ENCODE measurements at regions not wholly inside any gene's neighbourhood (a gene's known extent, or its start where the extent isn't known, plus 50 kb on each side); places are given as distances from the start of the nearest gene placed in this dataset.

DNA sequence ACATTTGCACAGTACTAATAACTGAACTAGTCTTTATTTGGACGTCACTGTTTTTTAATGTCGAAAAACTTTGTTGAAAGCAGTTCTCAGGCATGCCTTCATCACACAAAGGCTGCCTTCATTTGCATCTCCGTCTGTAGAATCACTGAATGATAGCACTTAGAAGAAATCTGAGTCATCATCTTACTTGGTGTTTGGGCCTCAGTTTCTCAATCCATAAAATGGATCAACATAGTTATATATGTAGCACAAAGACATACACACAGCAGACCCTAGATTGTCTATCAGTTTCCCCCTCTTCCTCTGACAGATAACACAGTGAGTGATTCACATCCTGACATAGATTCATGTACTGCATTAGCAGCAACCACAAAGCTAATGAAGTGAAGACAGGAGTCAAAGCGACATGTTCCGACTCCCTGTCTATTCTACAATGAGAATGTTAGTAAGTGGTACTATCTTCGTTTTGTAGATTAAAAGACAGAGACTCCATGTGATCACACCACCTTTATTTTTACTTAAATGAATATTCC, 80.4 kb upstream of the PDE10A start:
- Histone ChIP-seq H3K4me3 (ENCODE audit: insufficient read depth, low read length) (no peak overlapping the region), H3K79me2 (ENCODE audit: insufficient read depth, low read length) (no peaks in the 10 kb centered on the region), H3K27me3 (ENCODE audit: insufficient read depth, low read length) (no peaks in the 10 kb centered on the region), H3K36me3 (ENCODE audit: insufficient read depth, low read length) (no peaks in the 10 kb centered on the region), H2AFZ (ENCODE audit: low read length) (no peak overlapping the region), H3K27ac (ENCODE audit: low read depth, low read length) (no peak overlapping the region), H4K20me1 (ENCODE audit: insufficient read depth, low read length) (no peaks in the 10 kb centered on the region), H3K9me3 (ENCODE audit: low read depth, low read length) (no peaks in the 10 kb centered on the region), H3K4me1 (ENCODE audit: insufficient read depth, low read length) (no peaks in the 10 kb centered on the region), H3K4me2 (ENCODE audit: insufficient read depth, low read length) (no peak overlapping the region)
- TF ChIP-seq, protein P1, sequence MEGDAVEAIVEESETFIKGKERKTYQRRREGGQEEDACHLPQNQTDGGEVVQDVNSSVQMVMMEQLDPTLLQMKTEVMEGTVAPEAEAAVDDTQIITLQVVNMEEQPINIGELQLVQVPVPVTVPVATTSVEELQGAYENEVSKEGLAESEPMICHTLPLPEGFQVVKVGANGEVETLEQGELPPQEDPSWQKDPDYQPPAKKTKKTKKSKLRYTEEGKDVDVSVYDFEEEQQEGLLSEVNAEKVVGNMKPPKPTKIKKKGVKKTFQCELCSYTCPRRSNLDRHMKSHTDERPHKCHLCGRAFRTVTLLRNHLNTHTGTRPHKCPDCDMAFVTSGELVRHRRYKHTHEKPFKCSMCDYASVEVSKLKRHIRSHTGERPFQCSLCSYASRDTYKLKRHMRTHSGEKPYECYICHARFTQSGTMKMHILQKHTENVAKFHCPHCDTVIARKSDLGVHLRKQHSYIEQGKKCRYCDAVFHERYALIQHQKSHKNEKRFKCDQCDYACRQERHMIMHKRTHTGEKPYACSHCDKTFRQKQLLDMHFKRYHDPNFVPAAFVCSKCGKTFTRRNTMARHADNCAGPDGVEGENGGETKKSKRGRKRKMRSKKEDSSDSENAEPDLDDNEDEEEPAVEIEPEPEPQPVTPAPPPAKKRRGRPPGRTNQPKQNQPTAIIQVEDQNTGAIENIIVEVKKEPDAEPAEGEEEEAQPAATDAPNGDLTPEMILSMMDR (IDR thresholded peaks at IDR 0.05; ENCODE audit: extremely low read depth, low read depth, low read length) = no peak
- DNase-seq (ENCODE audit: insufficient read length, low spot score, missing footprints) = no peak

DNA sequence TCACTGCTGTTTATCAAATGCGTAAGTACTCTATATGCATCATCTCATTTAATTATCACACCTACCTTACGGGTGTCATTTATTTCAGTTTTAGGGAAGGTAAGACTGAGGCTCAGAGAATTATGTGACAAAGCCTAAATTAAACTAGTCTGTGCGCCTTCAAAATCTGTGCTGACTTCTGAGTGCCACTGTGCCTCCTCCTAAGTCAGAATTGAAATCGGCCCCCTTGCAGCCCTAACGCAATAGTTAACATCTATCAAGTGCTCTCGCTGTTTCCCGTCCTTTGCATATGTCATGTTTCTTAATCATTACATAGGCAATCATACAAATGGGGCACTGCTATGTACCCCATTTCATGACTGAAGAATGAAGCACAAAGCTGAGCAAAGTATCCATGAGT, 79.0 kb upstream of the PDE10A start:
- H3K4me3 ChIP-seq (ENCODE audit: insufficient read depth, low read length) = no peak overlapping the region
- H3K9me3 ChIP-seq (ENCODE audit: low read depth, low read length) = no peaks in the 10 kb centered on the region
- H2AFZ ChIP-seq (ENCODE audit: low read length) = no peak overlapping the region
- H3K79me2 ChIP-seq (ENCODE audit: insufficient read depth, low read length) = no peaks in the 10 kb centered on the region
- H3K36me3 ChIP-seq (ENCODE audit: insufficient read depth, low read length) = no peaks in the 10 kb centered on the region
- H3K27ac ChIP-seq (ENCODE audit: low read depth, low read length) = no peak overlapping the region
- TF ChIP-seq, protein P1 (IDR thresholded peaks at IDR 0.05; ENCODE audit: extremely low read depth, low read depth, low read length) = no peak
- no peaks in the 10 kb centered on the region for H3K27me3 ChIP-seq (ENCODE audit: insufficient read depth, low read length)
- no peak for DNase-seq (ENCODE audit: insufficient read length, low spot score, missing footprints)
- H3K4me2 ChIP-seq (ENCODE audit: insufficient read depth, low read length) = no peak overlapping the region
- H3K4me1 ChIP-seq (ENCODE audit: insufficient read depth, low read length) = no peaks in the 10 kb centered on the region
- no peaks in the 10 kb centered on the region for H4K20me1 ChIP-seq (ENCODE audit: insufficient read depth, low read length)

DNA sequence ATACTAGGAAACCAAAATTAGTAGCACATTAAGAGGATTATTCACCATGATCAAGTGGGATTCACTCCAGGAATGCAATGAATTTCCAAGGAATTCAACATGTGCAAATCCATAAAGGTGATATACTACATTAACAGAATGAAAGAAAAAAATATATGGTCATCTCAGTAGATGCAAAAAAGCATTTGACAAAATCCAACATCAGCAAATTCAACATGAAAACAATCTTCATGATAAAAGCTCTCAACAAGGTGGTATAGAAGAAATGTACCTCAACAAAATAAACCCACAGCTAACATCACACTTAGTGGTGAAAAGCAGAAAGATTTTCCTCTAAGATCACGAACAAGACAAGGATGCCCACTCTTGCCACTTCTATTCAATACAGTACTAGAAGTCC, 74.4 kb upstream of the PDE10A start:
- DNase-seq (ENCODE audit: insufficient read length, low spot score, missing footprints) = no peak
- H3K4me3 ChIP-seq (ENCODE audit: insufficient read depth, low read length) = no peak overlapping the region
- no peak overlapping the region for H2AFZ ChIP-seq (ENCODE audit: low read length)
- no peaks in the 10 kb centered on the region for H3K4me1 ChIP-seq (ENCODE audit: insufficient read depth, low read length)
- no peak overlapping the region for H3K27ac ChIP-seq (ENCODE audit: low read depth, low read length)
- no peak overlapping the region for H3K4me2 ChIP-seq (ENCODE audit: insufficient read depth, low read length)
- no peaks in the 10 kb centered on the region for H4K20me1 ChIP-seq (ENCODE audit: insufficient read depth, low read length)
- TF ChIP-seq, protein P1 (IDR thresholded peaks at IDR 0.05; ENCODE audit: extremely low read depth, low read depth, low read length) = no peak
- H3K27me3 ChIP-seq (ENCODE audit: insufficient read depth, low read length) = peaks cover 9% of the 10 kb centered on the region
- no peaks in the 10 kb centered on the region for H3K36me3 ChIP-seq (ENCODE audit: insufficient read depth, low read length)
- H3K79me2 ChIP-seq (ENCODE audit: insufficient read depth, low read length) = no peaks in the 10 kb centered on the region
- no peaks in the 10 kb centered on the region for H3K9me3 ChIP-seq (ENCODE audit: low read depth, low read length)

DNA sequence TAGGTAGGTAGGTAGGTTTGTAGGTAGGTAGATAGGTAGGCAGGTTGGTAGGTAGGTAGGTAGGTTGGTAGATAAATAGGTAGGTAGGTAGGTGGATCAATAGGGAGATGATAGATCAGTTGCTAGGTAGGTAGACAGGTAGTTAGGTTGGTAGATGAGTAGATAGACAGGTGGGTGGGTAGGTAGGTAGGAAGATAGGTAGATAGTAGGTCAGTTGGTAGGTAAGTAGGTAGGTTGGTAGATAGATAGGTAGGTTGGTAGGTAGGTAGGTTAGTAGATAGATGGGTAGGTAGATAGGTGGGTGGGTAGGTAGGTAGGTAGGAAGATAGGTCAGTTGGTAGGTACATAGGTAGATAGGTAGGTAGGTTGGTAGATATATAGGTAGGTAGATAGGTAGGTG, 72.0 kb upstream of the PDE10A start:
- no peak overlapping the region for H2AFZ ChIP-seq (ENCODE audit: low read length)
- no peak overlapping the region for H3K4me3 ChIP-seq (ENCODE audit: insufficient read depth, low read length)
- H3K79me2 ChIP-seq (ENCODE audit: insufficient read depth, low read length) = no peaks in the 10 kb centered on the region
- H3K27ac ChIP-seq (ENCODE audit: low read depth, low read length) = no peak overlapping the region
- TF ChIP-seq, protein P1 (IDR thresholded peaks at IDR 0.05; ENCODE audit: extremely low read depth, low read depth, low read length) = no peak
- no peaks in the 10 kb centered on the region for H3K4me1 ChIP-seq (ENCODE audit: insufficient read depth, low read length)
- peaks cover 9% of the 10 kb centered on the region for H3K27me3 ChIP-seq (ENCODE audit: insufficient read depth, low read length)
- no peaks in the 10 kb centered on the region for H4K20me1 ChIP-seq (ENCODE audit: insufficient read depth, low read length)
- H3K9me3 ChIP-seq (ENCODE audit: low read depth, low read length) = no peaks in the 10 kb centered on the region
- no peak for DNase-seq (ENCODE audit: insufficient read length, low spot score, missing footprints)
- H3K4me2 ChIP-seq (ENCODE audit: insufficient read depth, low read length) = no peak overlapping the region
- no peaks in the 10 kb centered on the region for H3K36me3 ChIP-seq (ENCODE audit: insufficient read depth, low read length)

Data from osteoblast (primary cell).